G401.6 (cell line): ENCODE measurements at regions not wholly inside any gene's neighbourhood (a gene's known extent, or its start where the extent isn't known, plus 50 kb on each side); places are given as distances from the start of the nearest gene placed in this dataset.
"Not testable (repeated sequence)": the region's sequence is repeated elsewhere in the genome, so short reads cannot be mapped to it uniquely, and the experiment has no call there.

Experiments
- FAIRE-seq: peaks from 2 replicates; lab custom pipeline; 2012; peaks lifted over from hg19 to GRCh38; lab: Jason Lieb, UNC

- FAIRE-seq = no peak
Observed at GRCh38 chr16:76612497-76612896, 335.3 kb downstream of the CNTNAP4 start.

- no peak for FAIRE-seq
Observed at GRCh38 chr16:76614269-76614668, 337.1 kb downstream of the CNTNAP4 start.

GRCh38 chr16:76622876-76623275 is 345.7 kb downstream of the CNTNAP4 start:
- no peak for FAIRE-seq

- FAIRE-seq = no peak
Observed at GRCh38 chr16:76634847-76635697, 357.9 kb downstream of the CNTNAP4 start.

DNA sequence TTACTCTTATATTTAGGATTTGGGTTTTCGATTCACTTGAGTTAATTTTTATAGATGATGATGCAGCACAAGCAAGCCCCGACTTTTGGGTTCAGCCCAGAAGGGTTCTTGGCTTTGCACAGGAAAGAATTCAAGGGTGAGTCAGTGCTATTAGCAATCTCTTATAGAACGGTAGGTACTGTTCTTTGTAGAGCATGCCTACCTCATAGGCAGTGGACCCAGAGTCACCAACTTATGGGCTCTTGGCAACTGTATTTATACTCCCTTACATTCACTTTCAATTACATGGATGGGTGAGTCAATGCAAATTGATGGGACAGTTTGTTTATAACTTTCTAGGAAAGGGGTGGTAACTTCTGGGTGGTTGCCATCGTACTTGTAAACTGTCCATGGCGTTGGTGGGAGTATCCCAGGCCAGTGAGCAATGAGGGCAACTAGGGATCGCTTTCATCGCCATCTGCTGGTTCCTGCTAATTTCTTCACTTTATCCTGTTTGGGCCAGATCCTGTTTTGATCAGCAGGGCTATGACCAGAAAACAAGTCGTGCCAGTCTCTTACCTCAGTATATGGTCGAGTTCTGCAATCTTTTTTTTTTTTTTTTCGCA is 362.6 kb downstream of the CNTNAP4 start:
- FAIRE-seq = no peak

DNA sequence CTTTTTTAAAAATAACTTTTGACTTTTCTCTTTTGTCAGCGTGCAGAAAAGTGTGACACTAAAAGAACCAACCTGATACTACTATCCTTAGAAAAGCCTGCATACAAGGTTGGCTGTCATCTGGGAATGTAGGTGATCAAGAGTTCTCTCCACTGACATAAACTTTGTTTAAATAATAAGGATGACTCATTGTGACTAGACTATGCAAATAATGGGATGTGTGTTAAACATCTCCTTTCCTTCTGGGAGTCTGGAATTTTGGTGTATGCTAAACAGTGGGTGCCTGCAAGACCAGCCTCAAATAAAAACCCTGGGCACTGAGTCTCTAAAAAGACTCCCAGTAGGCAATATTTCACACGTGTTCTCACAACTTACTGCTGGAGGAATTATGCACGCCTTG is 373.4 kb downstream of the CNTNAP4 start:
- FAIRE-seq = no peak

DNA sequence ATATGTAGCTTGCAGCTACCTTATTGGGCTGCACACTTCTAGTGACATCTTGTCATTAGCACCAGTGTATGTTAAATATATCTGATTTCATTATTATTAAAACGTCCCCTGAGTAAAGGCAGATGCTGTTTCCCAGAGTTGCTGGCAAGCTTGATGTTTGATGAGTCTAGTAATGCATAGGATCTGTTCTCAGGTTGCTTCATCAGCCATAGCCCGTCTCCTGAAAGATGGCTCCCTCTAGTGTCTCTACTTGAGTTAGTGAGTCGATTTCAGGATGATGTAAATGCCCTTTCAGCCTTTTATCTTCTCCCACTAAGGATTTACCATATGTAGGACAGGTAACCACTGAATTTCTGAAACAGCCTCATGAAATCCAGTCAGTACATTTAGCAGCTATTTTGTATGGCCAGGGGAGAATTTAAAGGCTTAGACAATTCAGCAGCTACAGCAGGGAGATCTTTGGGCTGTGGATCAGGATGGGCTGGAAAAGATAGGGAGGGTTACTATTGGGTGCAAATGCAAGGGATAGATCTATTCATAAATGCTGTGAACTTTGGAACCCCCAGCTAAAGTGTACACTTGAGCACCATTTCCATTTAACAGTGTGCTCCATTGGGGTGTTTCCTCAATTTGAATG is 376.3 kb downstream of the CNTNAP4 start:
- FAIRE-seq = no peak

DNA sequence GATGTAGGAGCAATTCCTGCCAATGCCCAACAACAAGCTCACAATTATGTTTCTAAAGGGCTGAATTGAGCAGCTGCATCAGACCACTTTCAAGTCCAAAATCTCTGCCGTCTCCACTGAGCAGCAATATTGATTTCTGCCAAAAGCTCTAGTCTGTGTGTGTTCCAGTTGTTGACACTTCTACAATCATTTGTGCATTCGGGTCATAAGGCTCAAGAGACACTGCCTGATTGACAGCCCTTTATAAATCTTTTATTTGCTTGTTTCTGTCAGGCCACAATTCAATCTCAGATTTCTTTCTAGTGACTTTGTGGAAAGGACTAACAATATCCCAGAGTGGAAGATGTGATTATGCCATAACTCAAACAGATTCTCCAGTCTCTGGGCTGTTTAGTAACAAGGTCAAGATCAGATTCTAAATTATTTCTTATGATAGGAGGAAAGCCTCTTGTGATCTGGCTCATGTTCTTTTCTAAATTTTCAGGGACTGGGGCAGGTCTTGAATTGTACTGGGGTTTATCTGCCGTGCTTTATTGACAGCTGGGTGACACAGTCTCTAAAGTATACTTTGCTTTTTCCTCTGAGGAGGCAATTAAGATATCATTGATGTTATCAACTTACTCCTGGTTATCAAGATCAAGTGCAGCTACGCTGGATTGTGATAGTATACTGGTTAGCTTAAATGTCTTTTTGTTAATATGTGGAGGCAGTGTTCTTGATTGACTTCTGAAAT is 377.1 kb downstream of the CNTNAP4 start:
- FAIRE-seq = no peak

- FAIRE-seq = no peak
Observed at GRCh38 chr16:76656994-76657393, 379.8 kb downstream of the CNTNAP4 start.

DNA sequence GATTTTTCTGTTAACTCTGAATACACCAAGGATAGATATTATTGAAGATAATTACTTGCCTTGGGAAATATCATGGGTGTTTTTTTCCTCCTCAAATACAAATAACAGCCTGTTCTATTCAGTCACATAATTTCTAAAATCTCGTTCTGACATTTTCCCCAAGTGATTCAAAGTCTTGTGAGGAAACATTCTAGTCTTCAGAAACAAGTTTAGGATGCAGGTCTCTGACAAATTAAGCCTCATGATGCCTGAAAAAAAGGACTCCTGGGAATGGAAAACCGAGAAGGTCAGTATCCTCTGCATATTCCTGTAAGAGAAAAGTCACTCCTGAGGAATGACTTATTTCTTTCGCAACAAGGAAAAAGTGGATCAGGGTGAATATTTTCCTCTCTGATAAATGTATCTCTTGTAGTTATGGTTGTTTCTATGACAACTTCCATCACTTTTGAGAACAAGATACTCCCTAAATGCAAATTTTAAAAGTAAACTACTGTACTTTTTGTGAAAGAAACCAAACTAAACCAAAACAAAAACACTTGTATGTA is 384.6 kb downstream of the CNTNAP4 start:
- no peak for FAIRE-seq

DNA sequence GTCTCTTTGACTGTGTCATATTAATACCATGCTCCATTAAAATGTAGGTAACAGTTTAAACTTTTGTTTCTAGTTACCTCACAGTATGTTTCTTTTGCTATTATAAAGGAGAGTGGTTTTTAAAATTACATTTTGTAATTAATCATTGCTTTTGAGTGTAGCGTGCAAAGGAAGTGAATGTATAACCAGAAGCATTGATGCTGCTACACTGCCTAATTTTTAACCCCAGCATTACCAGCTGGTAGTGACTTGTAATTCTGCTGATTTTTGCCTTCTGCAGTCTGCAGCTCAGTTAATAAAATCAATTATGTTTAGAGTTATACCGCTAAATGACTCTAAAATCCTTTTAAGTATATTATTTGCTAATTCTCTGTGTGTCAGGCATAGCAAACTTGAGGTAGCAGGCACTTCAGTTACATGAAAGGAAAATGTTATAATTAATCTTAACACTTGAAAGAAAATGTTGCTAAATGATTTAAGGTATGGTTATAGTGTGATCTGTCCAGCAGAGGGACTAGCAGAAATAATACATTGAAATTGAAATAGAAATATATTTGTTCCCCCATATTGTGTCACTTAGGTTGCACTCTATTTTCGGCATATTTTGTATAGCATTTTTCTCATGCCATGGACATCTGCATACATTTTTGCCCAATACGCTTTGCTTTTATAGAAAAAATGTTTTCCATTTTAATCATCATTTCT is 388.5 kb downstream of the CNTNAP4 start:
- no peak for FAIRE-seq

DNA sequence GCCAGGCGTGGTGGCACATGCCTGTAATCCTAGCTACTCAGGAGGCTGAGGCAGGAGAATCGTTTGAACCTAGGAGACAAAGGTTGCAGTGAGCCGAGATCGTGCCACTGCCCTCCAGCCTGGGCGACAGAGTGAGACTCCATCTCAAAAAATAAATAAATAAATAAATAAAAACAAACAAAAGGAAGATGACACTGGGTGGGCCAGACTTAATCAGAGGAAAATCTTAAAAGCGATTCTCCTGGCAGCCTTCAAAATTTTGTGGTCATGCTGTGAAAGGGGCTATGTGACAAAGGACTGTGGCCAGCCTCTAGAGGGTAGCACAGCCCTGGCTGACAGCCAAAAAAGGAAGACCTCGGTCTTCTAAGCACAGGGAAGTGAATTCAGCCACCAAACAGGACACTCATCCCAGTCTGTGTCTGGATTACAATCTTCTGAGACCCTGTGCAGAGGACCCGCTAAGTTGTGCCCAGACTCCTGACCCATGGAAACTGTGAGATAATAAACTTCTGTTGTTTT is 391.1 kb downstream of the CNTNAP4 start:
- no peak for FAIRE-seq

DNA sequence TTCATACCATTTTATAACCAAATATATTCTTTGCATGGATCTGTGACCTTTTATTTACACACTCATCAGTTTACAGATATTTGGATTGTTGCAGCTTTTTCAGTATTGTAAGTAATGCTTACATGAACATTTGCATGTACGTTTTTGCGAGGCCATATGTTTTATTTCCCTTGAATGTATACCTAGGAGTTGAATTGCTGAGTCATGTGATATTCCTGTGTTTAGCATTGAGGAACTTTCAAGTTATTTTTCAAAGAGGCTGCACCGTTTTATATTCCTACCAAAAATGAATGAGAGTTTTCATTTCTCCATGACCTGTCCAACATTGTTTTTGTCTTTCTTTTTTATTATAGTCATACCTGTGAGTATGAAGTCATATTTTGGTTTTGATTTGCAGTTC is 392.1 kb downstream of the CNTNAP4 start:
- no peak for FAIRE-seq

DNA sequence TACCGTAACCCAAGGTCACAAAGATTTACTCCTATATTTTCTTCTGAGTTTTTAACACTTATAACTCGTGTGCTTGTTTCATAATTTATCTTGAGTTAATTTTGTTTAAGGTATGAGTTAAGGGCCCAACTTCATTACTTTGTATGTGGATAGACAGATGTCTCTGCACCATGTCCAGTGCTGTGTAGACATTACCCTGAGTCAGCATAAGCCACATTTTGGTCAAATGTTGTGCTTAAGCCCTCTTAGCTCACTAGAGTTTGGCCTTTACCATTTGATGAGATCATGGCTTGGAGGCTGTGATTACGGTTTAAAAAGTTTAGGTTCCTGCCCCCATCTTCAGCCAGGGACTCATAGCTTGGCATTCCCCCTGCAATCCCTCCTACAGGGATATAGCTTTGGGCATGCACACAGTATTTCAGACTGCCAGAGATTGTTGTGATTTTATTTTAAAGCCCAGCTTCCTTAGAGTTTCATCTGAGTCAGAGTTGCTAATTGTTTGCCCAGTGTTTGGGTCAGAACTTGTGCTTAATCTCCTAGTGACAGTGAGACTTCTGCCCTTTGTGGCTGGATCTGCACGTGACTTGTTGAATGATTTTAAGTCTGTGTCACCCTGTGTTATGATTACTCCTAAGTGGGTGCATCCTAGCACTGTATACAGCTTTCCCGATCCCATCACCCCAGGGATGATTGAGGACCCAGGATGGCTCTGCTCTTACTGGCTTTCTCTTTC is 393.1 kb downstream of the CNTNAP4 start:
- FAIRE-seq = no peak

- no peak for FAIRE-seq
Observed at GRCh38 chr16:76676356-76676755, 399.2 kb downstream of the CNTNAP4 start.

GRCh38 chr16:76681296-76681695 is 404.1 kb downstream of the CNTNAP4 start:
- FAIRE-seq = no peak

- FAIRE-seq = no peak
Observed at GRCh38 chr16:76683051-76683450, 405.9 kb downstream of the CNTNAP4 start.

DNA sequence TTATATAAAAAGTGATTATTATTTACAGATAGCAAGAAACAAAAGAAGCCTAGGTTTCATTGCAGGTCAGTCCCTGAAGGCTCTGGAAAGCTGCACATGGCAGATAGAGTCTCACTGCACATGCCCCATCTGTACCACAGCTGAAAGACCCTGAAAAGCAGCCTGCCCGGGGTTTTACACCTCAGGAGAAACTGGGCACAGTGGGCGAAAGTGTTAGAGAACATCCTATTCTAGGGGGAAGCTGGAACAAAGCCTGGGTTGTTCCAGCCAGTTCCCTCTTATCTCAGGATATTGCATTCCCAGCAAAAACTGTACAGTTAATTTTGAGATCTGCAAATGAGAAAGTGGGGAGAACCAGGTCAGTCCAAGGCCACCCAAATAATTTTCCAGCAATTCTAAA is 419.7 kb downstream of the CNTNAP4 start:
- FAIRE-seq = no peak

- no peak for FAIRE-seq
Observed at GRCh38 chr16:76705892-76706291, 428.7 kb downstream of the CNTNAP4 start.

DNA sequence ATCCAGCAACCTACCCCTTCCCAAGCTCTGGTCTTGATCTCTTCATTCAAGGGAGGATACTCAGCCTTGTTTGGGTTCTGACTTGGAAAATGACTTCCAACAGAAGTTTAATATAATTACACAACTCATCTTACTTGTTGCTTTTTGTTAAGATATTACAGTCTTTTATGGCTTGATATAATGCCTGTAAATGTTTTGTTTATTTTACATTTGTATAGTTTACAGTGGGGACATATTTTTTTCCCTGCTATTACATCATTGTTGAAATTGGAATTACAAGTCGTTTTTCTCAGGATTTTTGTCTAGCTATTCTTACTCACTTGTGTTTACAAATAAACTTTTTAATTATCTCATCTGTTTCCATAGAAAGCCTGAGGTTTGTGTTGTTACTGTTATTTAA is 436.0 kb downstream of the CNTNAP4 start:
- no peak for FAIRE-seq

DNA sequence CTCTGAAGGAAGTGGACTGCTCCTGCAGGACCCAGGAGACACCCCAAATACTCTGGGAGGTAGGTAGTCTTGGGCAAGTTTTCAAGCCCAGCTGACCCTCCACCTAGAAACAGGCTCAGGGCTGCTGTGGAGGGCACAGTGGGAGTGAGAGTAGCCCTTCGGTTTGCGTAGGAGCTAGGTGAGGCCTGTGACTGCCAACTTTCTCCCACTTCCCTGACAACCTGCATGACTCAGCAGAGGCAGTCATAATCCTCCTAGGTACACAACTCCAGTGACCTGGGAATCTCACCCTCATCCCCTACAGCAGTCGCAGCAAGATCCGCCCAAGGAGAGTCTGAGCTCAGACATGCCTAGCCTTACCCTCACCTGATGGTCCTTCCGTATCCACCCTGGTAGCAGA is 439.1 kb downstream of the CNTNAP4 start:
- not testable (repeated sequence) for FAIRE-seq
